ENCODE measurements at regions not wholly inside any gene's neighbourhood (a gene's known extent, or its start where the extent isn't known, plus 50 kb on each side); places are given as distances from the start of the nearest gene placed in this dataset.

DNA sequence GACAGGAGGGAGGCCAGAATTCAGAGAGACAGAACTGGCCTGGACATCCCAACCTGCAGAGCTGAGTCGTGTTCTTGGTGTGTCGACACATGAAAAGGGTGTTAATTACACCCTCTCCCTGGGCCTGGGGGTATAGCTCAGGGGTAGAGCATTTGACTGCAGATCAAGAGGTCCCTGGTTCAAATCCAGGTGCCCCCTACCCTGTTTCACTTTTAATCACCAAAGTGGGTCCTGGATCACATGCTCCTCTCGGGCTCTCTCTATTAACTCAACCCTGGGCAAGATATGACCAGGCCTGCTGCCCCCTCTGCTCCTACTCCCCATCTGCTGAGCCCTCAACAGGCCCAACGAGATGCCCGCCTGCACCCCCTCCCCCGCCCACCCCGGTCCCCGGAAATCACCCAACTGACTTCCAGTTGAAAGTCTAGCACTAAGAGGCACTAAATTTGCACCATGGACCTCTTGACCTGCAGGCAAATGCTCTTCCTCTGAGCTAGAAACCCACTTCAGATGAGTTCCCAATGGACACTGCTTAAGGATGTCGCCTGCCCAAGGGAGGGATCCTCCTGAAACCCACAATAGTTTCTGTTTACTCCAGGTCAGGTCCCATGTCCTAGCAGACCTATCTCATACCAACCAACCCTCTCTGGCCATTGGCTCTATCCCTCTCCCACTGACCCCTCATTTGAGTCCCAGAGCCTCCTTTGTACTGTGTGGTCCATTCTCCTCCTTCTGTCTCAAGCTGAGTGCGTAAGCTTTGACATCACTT, 137.6 kb downstream of the ZNF467 start:
- Histone ChIP-seq H3K27me3 (replicated peaks in 1 of 4; ENCODE audit: control insufficient read depth in 3 of 4, extremely low read depth in 1 of 4, insufficient read depth in 3 of 4, low read length in 3 of 4) (peaks cover 0 to 4% (median under 1%) of the 10 kb centered on the region in 4 experiments; a peak in 4 of 7 replicates), H2BK12ac (ENCODE audit: low read depth, low read length) (no peak overlapping the region; the same call in 1 of the 2 replicates), H3K4me1 (replicated peaks in 1 of 4; ENCODE audit: control insufficient read depth in 3 of 4, insufficient read depth in 4 of 4, low read length in 3 of 4) (peaks cover 0 to 4% (median under 1%) of the 10 kb centered on the region in 4 experiments; a peak in 1 of 7 replicates), H3K23me2 (ENCODE audit: low read depth, low read length) (peaks cover 2% of the 10 kb centered on the region; the same call in 1 of the 2 replicates), H3K79me2 (ENCODE audit: control insufficient read depth in 1 of 2, insufficient read depth in 2 of 2, low read length in 2 of 2) (no peaks in the 10 kb centered on the region), H3K4me2 (ENCODE audit: insufficient read depth in 1 of 2, low read depth in 2 of 2, low read length in 2 of 2) (peak overlapping the region; percentile 25; a peak in 3 of 4 replicates), H3K9ac (replicated peaks in 1 of 4; ENCODE audit: extremely low read depth in 1 of 4, low read depth in 3 of 4, low read length in 3 of 4) (no peak overlapping the region), H3K27ac (ENCODE audit: low read depth, low read length) (no peak overlapping the region), H2BK15ac (ENCODE audit: low read length) (no peak overlapping the region), H4K5ac (ENCODE audit: insufficient read length, low read depth, low read length) (no peak overlapping the region), H3K36me3 (ENCODE audit: control insufficient read depth in 2 of 4, insufficient read depth in 4 of 4, low read length in 3 of 4) (no peaks in the 10 kb centered on the region), H3K4me3 (ENCODE audit: extremely low read depth in 1 of 4, insufficient read depth in 2 of 4, low read depth in 3 of 4, low read length in 4 of 4) (peak overlapping the region in 3 of 4 experiments; percentile 1 to 31 (median 2); a peak in 1 of 8 replicates), H3K14ac (ENCODE audit: insufficient read length) (no peak overlapping the region), H3K23ac (ENCODE audit: insufficient read length) (no peak overlapping the region), H4K20me1 (replicated peaks in 1 of 2; ENCODE audit: control insufficient read depth in 1 of 2, insufficient read depth in 2 of 2, low read length in 2 of 2) (peaks cover 0 to 2% of the 10 kb centered on the region in 2 experiments), H3K4ac (replicated peaks; ENCODE audit: insufficient read length, low read depth, low read length) (no peak overlapping the region), H2BK20ac (ENCODE audit: low read length) (no peak overlapping the region), H4K91ac (replicated peaks; ENCODE audit: insufficient read length, low read length) (no peak overlapping the region), H3K56ac (replicated peaks; ENCODE audit: insufficient read length, low read depth, low read length) (no peak overlapping the region), H3K9me3 (ENCODE audit: insufficient read depth in 2 of 2, low read depth in 1 of 2, low read length in 1 of 2) (no peaks in the 10 kb centered on the region), H4K8ac (ENCODE audit: extremely low read depth, insufficient read depth, low read length) (no peak overlapping the region), H3K79me1 (ENCODE audit: low read depth, low read length) (no peaks in the 10 kb centered on the region), H2BK120ac (replicated peaks; ENCODE audit: low read depth, low read length) (no peak overlapping the region), H2BK5ac (ENCODE audit: low read depth, low read length) (0 out of 2 replicates have a peak overlapping the region, but pooled peaks have one; percentile 27), H2AFZ (ENCODE audit: low read length) (no peak overlapping the region), H2AK5ac (ENCODE audit: low read depth, low read length) (no peak overlapping the region), H3K18ac (ENCODE audit: extremely low read depth, low read length) (no peak overlapping the region)
- ChIA-PET CTCF (ENCODE audit: partially characterized antibody) (interaction anchor here (1.0 to 2.0 kb wide), 4 partner anchors 10 to 68 kb away, joined by 3 to 15 read pairs (median 4); no protein-coding TSS in a partner anchor), POLR2A (ENCODE audit: partially characterized antibody) (interaction anchor here (0.6 to 1.4 kb wide), 3 partner anchors 10 to 766 kb away, joined by 4 to 5 read pairs (median 4); no protein-coding TSS in a partner anchor)
- FAIRE-seq, result no peak
- WGBS, 2 experiments (ENCODE audit: extremely low coverage in 1 of 2, insufficient coverage in 1 of 2, insufficient read length in 1 of 2, insufficient replicate concordance in 2 of 2, low coverage in 1 of 2, low lambda C conversion rate in 2 of 2, missing lambda C conversion rate in 1 of 2), result 56% methylated on average over 8 of the region's 10 CpGs; no CpG with 5 or more reads in 1 of the 2 experiments
- DNase-seq (ENCODE audit: low read depth in 1 of 2, low spot score in 2 of 2), result peak; percentile 73 to 86
- TF ChIP-seq TBP (IDR thresholded peaks at IDR 0.05; ENCODE audit: low read depth, low read length), result peak; percentile 99
- TF ChIP-seq BRCA1 (IDR thresholded peaks at IDR 0.05; ENCODE audit: low read depth, low read length), result no peak
- peak; percentile 35; the same call in 1 of the 2 replicates for TF ChIP-seq MAFK (IDR thresholded peaks at IDR 0.05; ENCODE audit: low read depth, low read length)
- TF ChIP-seq MAX (IDR thresholded peaks at IDR 0.05), result no peak
- TF ChIP-seq NRF1 (IDR thresholded peaks at IDR 0.05; ENCODE audit: low read depth, low read length), result peak; percentile 7; the same call in 1 of the 2 replicates
- TF ChIP-seq, protein P1, sequence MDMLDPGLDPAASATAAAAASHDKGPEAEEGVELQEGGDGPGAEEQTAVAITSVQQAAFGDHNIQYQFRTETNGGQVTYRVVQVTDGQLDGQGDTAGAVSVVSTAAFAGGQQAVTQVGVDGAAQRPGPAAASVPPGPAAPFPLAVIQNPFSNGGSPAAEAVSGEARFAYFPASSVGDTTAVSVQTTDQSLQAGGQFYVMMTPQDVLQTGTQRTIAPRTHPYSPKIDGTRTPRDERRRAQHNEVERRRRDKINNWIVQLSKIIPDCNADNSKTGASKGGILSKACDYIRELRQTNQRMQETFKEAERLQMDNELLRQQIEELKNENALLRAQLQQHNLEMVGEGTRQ (IDR thresholded peaks at IDR 0.05; ENCODE audit: low read length), result no peak
- TF ChIP-seq TAF7 (optimal IDR thresholded peaks at IDR 0.05; ENCODE audit: borderline replicate concordance, low read depth, low read length), result no peak
- no peak for TF ChIP-seq RNF2 (IDR thresholded peaks at IDR 0.05; ENCODE audit: borderline replicate concordance, low read depth, low read length, missing control alignments, poor library complexity, severe bottlenecking)

Data from H1 (cell line).